ENCODE measurements at regions not wholly inside any gene's neighbourhood (a gene's known extent, or its start where the extent isn't known, plus 50 kb on each side); places are given as distances from the start of the nearest gene placed in this dataset.

DNA sequence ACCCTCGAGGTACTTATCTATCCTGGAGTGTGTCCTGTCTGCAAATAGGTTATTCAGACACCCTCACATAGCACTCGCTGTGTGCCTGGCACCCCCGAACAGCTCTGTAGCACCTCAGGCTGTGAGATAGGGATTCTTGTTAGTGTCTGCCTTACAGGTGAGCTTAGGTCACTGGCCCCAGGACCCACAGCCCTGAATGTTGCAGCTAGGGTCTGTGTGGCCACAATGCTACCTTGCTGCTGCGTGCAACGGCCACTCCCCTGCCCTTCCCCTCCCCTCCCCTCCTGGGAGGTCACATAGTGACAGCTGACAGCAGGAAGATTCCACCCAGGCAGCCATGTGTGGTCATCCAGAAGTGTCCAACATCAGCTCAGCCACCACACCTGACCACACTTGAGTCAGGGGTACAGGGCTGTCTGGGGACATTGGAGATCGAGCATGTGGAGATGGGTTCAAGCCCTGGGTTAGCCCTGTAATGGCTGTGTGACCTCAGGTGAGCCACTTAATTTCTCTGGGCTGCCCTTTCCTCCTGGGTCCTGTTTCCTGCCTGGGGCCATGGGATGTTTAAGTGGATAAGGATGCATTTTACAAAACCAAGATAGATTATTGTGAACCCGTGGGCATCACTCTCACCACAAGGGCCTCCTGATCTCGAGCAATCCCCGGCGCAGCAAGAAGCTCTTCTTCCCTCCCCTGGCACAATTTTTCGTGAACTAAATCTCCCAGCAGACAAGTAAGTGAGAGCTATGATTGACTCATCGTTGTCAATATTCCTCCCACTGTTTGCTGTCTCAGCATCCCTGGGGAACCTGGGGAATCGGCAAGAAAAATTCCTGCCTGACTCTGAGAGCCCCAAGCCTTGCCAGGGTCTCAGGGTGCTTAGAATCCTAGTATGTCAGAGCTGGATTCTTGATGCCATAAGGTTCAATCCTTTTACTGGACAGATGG, 208.7 kb downstream of the PTPRU start:
- TF ChIP-seq, protein P1, sequence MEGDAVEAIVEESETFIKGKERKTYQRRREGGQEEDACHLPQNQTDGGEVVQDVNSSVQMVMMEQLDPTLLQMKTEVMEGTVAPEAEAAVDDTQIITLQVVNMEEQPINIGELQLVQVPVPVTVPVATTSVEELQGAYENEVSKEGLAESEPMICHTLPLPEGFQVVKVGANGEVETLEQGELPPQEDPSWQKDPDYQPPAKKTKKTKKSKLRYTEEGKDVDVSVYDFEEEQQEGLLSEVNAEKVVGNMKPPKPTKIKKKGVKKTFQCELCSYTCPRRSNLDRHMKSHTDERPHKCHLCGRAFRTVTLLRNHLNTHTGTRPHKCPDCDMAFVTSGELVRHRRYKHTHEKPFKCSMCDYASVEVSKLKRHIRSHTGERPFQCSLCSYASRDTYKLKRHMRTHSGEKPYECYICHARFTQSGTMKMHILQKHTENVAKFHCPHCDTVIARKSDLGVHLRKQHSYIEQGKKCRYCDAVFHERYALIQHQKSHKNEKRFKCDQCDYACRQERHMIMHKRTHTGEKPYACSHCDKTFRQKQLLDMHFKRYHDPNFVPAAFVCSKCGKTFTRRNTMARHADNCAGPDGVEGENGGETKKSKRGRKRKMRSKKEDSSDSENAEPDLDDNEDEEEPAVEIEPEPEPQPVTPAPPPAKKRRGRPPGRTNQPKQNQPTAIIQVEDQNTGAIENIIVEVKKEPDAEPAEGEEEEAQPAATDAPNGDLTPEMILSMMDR (IDR thresholded peaks at IDR 0.05; ENCODE audit: low read depth, low read length, poor library complexity, severe bottlenecking): no peak
- no peak for TF ChIP-seq EZH2phosphoT487 (IDR thresholded peaks at IDR 0.05; ENCODE audit: borderline replicate concordance, low read length)
